ENCODE measurements at regions not wholly inside any gene's neighbourhood (a gene's known extent, or its start where the extent isn't known, plus 50 kb on each side); places are given as distances from the start of the nearest gene placed in this dataset.
"Not testable (repeated sequence)": the region's sequence is repeated elsewhere in the genome, so short reads cannot be mapped to it uniquely, and the experiment has no call there.

GRCh38 chr21:5065240-5066211 lies 5455.9 kb upstream of the TPTE start:
- not testable (repeated sequence) for DNase-seq (ENCODE audit: extremely low read depth, low read depth)

- DNase-seq (ENCODE audit: extremely low read depth, low read depth) = not testable (repeated sequence)
These were observed 5454.6 kb upstream of the TPTE start for GRCh38 chr21:5066682-5067251.

GRCh38 chr21:5067326-5068048 lies 5453.9 kb upstream of the TPTE start:
- DNase-seq (ENCODE audit: extremely low read depth, low read depth) = not testable (repeated sequence)

GRCh38 chr21:5068649-5069048 lies 5452.7 kb upstream of the TPTE start:
- not testable (repeated sequence) for DNase-seq (ENCODE audit: extremely low read depth, low read depth)

- DNase-seq (ENCODE audit: extremely low read depth, low read depth) = not testable (repeated sequence)
These were observed 5450.2 kb upstream of the TPTE start for GRCh38 chr21:5071180-5071579.

GRCh38 chr21:5076854-5077253 lies 5444.5 kb upstream of the TPTE start:
- DNase-seq (ENCODE audit: extremely low read depth, low read depth) = not testable (repeated sequence)

GRCh38 chr21:5079361-5079760 lies 5442.0 kb upstream of the TPTE start:
- not testable (repeated sequence) for DNase-seq (ENCODE audit: extremely low read depth, low read depth)

GRCh38 chr21:5080015-5080414 lies 5441.4 kb upstream of the TPTE start:
- DNase-seq (ENCODE audit: extremely low read depth, low read depth) = not testable (repeated sequence)

GRCh38 chr21:5084246-5084645 lies 5437.1 kb upstream of the TPTE start:
- DNase-seq (ENCODE audit: extremely low read depth, low read depth) = not testable (repeated sequence)

GRCh38 chr21:5085456-5085855 lies 5435.9 kb upstream of the TPTE start:
- not testable (repeated sequence) for DNase-seq (ENCODE audit: extremely low read depth, low read depth)

GRCh38 chr21:5086416-5086815 lies 5435.0 kb upstream of the TPTE start:
- not testable (repeated sequence) for DNase-seq (ENCODE audit: extremely low read depth, low read depth)

GRCh38 chr21:5088820-5089219 lies 5432.6 kb upstream of the TPTE start:
- not testable (repeated sequence) for DNase-seq (ENCODE audit: extremely low read depth, low read depth)

- not testable (repeated sequence) for DNase-seq (ENCODE audit: extremely low read depth, low read depth)
These were observed 5431.8 kb upstream of the TPTE start for GRCh38 chr21:5089399-5090089.

GRCh38 chr21:5090132-5091079 lies 5431.0 kb upstream of the TPTE start:
- not testable (repeated sequence) for DNase-seq (ENCODE audit: extremely low read depth, low read depth)

GRCh38 chr21:5091274-5091673 lies 5430.1 kb upstream of the TPTE start:
- DNase-seq (ENCODE audit: extremely low read depth, low read depth) = not testable (repeated sequence)

GRCh38 chr21:5095628-5096027 lies 5425.8 kb upstream of the TPTE start:
- DNase-seq (ENCODE audit: extremely low read depth, low read depth) = not testable (repeated sequence)

GRCh38 chr21:5098010-5098743 lies 5423.2 kb upstream of the TPTE start:
- not testable (repeated sequence) for DNase-seq (ENCODE audit: extremely low read depth, low read depth)

- DNase-seq (ENCODE audit: extremely low read depth, low read depth) = not testable (repeated sequence)
These were observed 5420.7 kb upstream of the TPTE start for GRCh38 chr21:5100604-5101174.
